MM.1S (cell line): ENCODE measurements at regions not wholly inside any gene's neighbourhood (a gene's known extent, or its start where the extent isn't known, plus 50 kb on each side); places are given as distances from the start of the nearest gene placed in this dataset.

Source experiments
- CTCF ChIP-seq: fragments of 300-600 bp; sonication (generic); IDR thresholded peaks from 2 replicates; pipeline ENCODE4 v1.5.1; 2016; ENCODE audit warnings: antibody characterized with exemption, low read length, mixed read lengths
- EZH2 ChIP-seq: fragments of 300-600 bp; sonication (generic); optimal IDR thresholded peaks from 2 replicates; pipeline ENCODE3; 2017; ENCODE audit warnings: low read depth, mild to moderate bottlenecking, antibody characterized with exemption, low read length, mixed read lengths

DNA sequence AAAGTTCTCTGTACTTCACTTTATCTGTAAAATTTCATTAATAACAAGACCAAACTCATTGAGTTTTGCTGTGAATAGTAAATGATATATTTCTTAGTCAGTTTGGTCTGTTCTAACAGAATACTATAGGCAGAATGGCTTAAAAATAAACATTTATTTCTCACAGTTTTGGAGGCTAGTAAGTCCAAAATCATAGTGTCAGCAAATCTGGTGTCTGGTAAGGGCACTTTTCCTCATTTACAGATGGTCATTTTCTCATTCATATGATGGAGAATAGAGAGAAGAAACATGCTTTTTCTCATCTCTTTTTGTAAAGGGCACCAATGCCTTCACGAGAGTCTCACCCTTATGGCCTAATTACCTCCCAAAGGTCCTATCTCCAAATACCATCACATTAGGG lies 415.1 kb downstream of the FAM133A start:
- no peak for TF ChIP-seq CTCF
- TF ChIP-seq EZH2: no peak
